Activated naive CD4-positive, alpha-beta T cell treated with anti-CD3 and anti-CD28 coated beads, Interleukin-2, amount 50 U/mL, for 16 hours (primary cell): ENCODE measurements at regions not wholly inside any gene's neighbourhood (a gene's known extent, or its start where the extent isn't known, plus 50 kb on each side); places are given as distances from the start of the nearest gene placed in this dataset.

Experiments used
- DNase-seq: peaks from one replicate; pipeline ENCODE4 v3.0.0-alpha.2; 2020

- DNase-seq, result no peak
Observed at GRCh38 chr6:33950891-33951889, 147.4 kb upstream of the MLN start.

GRCh38 chr6:33950472-33950881, 146.7 kb upstream of the MLN start:
- DNase-seq, result no peak

DNA sequence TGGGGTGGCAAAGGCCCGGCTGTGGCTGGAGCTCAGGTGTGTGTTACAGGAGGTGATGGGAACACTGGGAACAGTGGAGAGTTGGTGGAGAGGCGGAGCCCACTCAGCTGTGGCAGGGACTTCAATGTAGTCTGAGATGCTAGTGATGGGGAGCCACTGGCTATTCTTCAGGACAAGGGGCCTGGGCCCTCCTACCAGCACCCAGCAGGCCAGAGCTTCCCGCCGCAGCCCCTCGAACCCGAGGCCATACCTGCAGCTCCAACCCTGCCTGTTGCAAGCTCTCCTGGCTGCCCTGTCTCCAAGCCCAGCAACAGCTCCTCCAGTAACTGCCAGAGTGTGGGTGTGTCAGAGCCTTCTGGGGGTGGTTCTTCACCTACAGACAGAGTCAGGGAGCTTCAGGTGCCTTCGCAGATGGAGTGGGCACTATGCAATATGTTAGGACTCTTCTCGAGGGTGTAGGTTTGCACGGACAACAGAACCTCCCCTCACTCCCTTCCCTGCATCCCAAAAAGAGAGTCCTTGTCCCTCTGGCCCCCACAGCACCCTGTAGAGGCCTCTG, 146.2 kb upstream of the MLN start:
- no peak for DNase-seq

GRCh38 chr6:33949111-33949510, 145.3 kb upstream of the MLN start:
- DNase-seq, result no peak

DNA sequence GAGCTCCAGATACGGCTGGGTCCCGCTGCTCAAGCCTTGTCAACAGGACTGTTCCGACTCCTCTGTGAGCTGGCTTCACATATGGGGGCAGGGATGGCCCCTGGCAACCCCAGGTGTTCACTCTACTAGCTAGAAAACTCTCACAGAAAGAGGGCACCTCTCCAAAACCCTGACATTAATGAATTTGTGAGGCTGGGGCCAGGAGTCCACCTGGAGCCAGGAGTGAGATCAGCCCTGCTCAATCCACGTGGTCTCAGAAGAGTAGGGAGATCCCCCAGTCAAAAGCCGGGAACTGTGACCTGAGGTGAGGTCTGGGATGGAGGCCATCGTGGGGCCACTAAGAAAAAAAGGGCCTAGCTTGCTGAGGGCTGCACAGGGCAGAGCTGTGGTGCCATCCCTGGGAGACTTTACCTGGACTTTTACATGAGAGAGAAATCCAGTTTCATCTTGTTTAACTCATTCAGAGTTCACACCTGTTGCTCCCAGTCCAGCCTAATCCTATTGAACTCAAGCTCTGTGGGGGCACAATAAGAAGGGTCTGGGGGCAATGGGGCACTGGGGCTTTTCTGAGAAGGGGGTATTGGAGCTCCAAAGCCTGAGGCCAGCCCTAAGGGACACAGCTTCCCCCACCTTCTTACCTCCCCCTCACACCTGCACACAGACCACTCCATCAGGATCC, 144.3 kb upstream of the MLN start:
- no peak for DNase-seq

DNA sequence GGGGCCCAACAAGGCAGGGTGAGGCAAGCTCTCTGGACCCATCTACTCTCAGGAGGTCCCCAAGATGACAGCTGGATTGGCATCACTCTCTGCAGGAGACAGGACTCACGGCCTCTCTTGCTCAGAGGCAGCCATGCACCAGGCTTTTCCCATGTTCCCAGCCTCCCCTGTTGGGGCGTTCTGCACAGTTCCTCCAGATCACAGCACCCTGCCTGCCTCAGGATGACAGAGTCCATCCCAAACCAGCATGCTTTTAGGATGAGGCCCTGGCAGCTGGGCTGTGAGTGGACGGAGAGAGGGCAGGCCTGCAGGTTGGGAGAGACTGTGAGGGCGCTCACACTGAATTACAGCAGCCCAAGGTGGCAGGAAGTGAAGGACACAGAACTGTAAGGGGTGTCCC, 143.2 kb upstream of the MLN start:
- DNase-seq, result no peak

- no peak for DNase-seq
Observed at GRCh38 chr6:33945931-33946330, 142.1 kb upstream of the MLN start.

GRCh38 chr6:33944686-33945411, 141.0 kb upstream of the MLN start:
- no peak for DNase-seq

- no peak for DNase-seq
Observed at GRCh38 chr6:33936886-33937285, 133.1 kb upstream of the MLN start.

GRCh38 chr6:33935439-33936080, 131.8 kb upstream of the MLN start:
- no peak for DNase-seq

GRCh38 chr6:33934731-33935270, 131.0 kb upstream of the MLN start:
- DNase-seq, result no peak

DNA sequence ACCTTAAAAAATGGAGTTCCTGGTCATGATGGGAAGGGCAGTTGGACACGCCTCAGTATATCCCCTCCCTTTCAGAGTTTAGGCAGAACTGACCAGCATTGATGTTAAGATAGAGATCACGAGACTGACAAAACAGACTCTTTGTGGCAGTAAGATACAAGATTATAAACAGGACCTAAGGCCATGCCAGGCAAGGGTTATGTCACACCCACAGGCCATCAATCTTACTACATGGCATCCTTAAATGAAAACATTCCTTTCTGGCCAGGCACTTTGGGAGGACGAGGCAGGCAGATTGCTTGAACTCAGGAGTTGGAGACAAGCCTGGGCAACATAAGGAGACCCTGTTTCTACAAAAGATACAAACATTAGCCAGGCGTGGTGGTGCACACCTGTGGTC, 129.3 kb upstream of the MLN start:
- DNase-seq, result no peak

GRCh38 chr6:33931799-33932198, 128.0 kb upstream of the MLN start:
- DNase-seq, result no peak

- DNase-seq, result no peak
Observed at GRCh38 chr6:33929575-33930288, 125.9 kb upstream of the MLN start.

GRCh38 chr6:33927616-33928015, 123.8 kb upstream of the MLN start:
- DNase-seq, result no peak

DNA sequence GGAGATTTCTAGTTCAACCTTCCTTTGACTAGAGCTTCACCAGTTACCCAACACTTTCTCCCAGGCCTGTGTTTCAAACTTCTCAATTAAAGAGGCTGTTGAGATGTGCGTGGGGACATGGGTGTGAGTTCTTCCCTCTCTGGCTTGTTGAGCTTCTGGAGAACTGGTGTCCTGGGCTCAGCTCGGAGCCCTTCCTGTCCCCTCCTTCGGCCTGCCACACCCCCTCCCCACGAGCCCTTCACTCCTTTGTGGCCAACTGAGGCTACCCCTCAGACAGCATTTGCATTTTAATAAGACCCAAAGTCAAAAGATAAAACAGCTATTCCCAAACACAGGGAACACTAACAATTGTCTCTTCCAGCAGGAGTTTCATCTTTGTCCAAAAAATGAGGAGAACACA, 123.3 kb upstream of the MLN start:
- DNase-seq, result no peak

- no peak for DNase-seq
Observed at GRCh38 chr6:33926451-33926850, 122.6 kb upstream of the MLN start.

GRCh38 chr6:33925936-33926335, 122.1 kb upstream of the MLN start:
- DNase-seq, result no peak

- DNase-seq, result no peak
Observed at GRCh38 chr6:33925210-33925609, 121.4 kb upstream of the MLN start.

DNA sequence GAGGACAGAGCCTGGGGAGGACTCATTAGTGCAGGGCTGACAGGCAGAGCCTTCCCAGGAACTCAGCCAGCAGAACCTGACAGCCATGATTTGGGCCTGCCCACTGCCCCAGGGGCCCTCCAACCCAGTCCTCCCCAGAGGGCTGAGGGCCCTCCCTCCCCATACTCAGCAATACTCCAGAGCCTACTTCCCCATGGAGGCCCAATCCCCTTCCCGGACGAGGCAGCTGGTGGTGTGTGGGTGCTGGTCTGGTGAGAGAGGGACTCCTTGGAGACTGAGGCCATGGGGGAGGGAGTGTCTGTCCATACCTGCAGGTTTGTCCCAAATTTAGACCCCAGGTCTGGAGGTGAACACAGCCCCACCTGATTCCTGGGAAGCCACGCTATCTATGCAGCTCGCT, 120.9 kb upstream of the MLN start:
- DNase-seq, result no peak

GRCh38 chr6:33923857-33924514, 120.2 kb upstream of the MLN start:
- no peak for DNase-seq
